Stimulated activated naive B cell treated with anti-CD40 and anti-IgM and Interleukin-4, amounts not matched to agents 10 μg/mL and 1 μg/mL and 100 μg/mL, for 72 hours (primary cell): ENCODE measurements at regions not wholly inside any gene's neighbourhood (a gene's known extent, or its start where the extent isn't known, plus 50 kb on each side); places are given as distances from the start of the nearest gene placed in this dataset.

Experiments used
- ATAC-seq, 2 donors: fragments of 150-1000 bp; cut with Tn5 transposase; replicated peaks; 2 replicates each; pipeline ENCODE4 v1.10.0; 2021; ENCODE audit warnings: moderate library complexity in 1 of 2
- DNase-seq: peaks from one replicate; pipeline ENCODE4 v3.0.0; 2021
- H3K27ac Mint-ChIP-seq: one replicate; pipeline ENCODE4 v1.8.0; 2022; ENCODE audit warnings: mild to moderate bottlenecking, mixed read lengths
- H3K27me3 Mint-ChIP-seq, 2 donors: one replicate each; pipeline ENCODE4 v1.8.0; 2022; ENCODE audit warnings: mixed read lengths in 2 of 2
- H3K36me3 Mint-ChIP-seq, 2 donors: one replicate each; pipeline ENCODE4 v1.8.0; 2022; ENCODE audit warnings: mixed read lengths in 2 of 2, mild to moderate bottlenecking in 1 of 2
- H3K4me1 Mint-ChIP-seq, 2 donors: one replicate each; pipeline ENCODE4 v1.8.0; 2022; ENCODE audit warnings: mixed read lengths in 2 of 2, mild to moderate bottlenecking in 1 of 2
- H3K4me3 Mint-ChIP-seq, 2 donors: one replicate each; pipeline ENCODE4 v1.8.0; 2022; ENCODE audit warnings: mild to moderate bottlenecking in 2 of 2, mixed read lengths in 2 of 2, moderate library complexity in 1 of 2
- H3K9me3 Mint-ChIP-seq, 2 donors: one replicate each; pipeline ENCODE4 v1.8.0; 2022; ENCODE audit warnings: mixed read lengths in 2 of 2, mild to moderate bottlenecking in 1 of 2

DNA sequence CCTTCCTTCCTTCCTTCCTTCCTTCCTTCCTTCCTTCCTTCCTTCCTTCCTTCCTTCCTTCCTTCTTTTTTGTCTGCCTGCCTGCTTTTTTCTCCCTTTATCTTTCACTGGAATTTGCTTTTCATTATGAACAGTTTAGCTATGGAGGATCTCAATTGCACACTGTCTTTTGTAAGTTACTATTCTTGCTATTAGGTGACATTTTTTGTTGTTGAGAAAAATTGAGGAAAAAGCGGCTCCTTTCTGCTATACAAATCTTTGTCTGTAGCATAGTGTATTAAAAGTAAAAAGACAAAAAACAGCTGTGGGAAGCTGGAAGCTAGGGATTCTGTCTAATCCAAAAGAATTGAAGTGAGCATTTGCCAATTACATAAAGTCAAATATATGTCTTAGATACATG is 448.7 kb downstream of the DCDC2C start:
- Mint-ChIP-seq H3K27ac (no peak overlapping the region), H3K4me3 (no peak overlapping the region), H3K27me3 (no peaks in the 10 kb centered on the region), H3K9me3 (peaks cover 5 to 6% of the 10 kb centered on the region in 2 donors), H3K36me3 (no peaks in the 10 kb centered on the region), H3K4me1 (no peaks in the 10 kb centered on the region)
- no peak for DNase-seq
- ATAC-seq = no peak

DNA sequence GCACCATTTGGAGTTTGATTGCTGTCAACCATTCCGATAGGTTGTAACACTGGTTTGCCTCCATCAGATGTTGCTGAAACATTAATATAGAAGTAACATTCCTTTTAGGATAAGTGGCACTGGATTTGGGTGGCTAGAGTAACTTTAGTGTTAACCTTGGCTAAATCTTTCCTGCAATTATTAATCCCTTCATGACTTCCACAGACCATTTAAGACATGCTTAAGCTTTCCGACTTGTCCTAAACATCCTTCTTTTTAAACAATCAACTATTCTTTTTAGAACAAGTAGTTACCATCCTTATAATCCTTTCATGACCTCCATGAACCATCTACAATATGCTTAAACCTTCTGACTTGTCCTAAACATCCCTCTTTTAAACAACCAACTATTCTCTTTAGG is 465.5 kb downstream of the DCDC2C start:
- Mint-ChIP-seq H3K36me3 (peaks cover 0 to 4% of the 10 kb centered on the region in 2 donors), H3K27me3 (no peaks in the 10 kb centered on the region), H3K4me1 (no peaks in the 10 kb centered on the region), H3K9me3 (peaks cover 18 to 22% of the 10 kb centered on the region in 2 donors), H3K27ac (no peak overlapping the region), H3K4me3 (no peak overlapping the region)
- ATAC-seq (no peak), DNase-seq (no peak)

DNA sequence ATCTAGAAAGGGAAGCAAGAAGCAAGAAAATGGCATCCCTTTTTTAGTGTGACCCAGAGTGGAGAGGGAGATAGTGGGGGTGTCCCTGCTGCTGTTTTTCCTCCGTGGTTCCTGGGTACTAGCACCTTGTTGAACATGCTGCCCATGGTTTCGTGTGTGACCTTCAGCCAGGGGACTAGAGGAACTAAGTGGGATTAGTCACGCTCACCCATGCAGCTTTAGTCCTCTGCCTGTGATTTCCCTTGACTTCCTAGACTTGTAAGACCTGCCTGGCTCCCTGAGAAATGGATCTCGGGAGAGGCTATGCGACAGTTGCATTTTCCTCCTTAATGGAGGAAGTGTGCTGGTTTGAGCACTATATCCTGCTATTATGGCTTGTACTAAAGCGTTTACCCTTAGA is 471.4 kb downstream of the DCDC2C start:
- no peaks in the 10 kb centered on the region for H3K4me1 Mint-ChIP-seq
- peaks cover 0 to 4% of the 10 kb centered on the region in 2 donors for H3K36me3 Mint-ChIP-seq
- H3K9me3 Mint-ChIP-seq = peaks cover 24 to 26% of the 10 kb centered on the region in 2 donors
- ATAC-seq = no peak
- no peak overlapping the region for H3K4me3 Mint-ChIP-seq
- H3K27me3 Mint-ChIP-seq = no peaks in the 10 kb centered on the region
- DNase-seq = no peak
- H3K27ac Mint-ChIP-seq = no peak overlapping the region

DNA sequence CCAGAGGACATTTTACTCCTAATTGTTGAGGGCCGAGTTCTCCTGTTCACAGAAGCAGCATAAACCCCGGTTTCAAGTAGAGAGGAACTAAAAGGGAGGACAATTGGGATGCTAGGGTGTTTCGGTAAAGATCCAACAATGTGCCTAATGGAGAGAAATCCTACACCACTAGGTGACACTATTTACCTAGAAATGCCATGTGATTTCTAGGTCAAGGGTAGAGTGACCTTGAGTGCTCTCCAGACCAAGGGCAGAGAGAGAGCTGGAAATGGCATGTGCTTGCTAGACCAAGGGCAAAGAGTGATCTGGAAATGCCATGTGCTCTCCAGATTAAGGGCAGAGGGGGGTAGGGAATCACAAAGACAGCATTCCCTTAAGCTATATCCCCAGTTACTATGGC is 472.0 kb downstream of the DCDC2C start:
- H3K27me3 Mint-ChIP-seq = no peaks in the 10 kb centered on the region

DNA sequence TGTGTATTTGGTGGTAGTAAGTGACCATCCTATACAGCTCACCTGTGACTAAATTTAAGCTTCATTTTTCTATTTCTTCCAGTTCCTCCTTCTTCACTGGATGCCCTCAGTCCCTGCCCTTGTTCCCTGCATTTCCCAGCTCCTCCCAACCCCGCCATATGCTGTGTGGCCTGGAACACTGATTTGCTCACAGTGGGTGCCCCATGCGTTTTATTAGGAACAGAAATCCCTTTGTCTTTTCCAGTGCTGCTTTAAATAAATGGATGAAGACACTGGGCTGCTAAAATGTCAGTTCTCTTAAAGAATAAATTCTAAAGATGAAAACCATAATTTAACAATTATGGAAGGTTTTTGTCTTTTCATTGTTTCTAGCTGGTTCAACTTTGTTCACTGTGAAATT is 477.3 kb downstream of the DCDC2C start:
- no peaks in the 10 kb centered on the region for H3K36me3 Mint-ChIP-seq
- no peak for DNase-seq
- ATAC-seq = no peak
- no peak overlapping the region for H3K4me3 Mint-ChIP-seq
- H3K4me1 Mint-ChIP-seq = no peaks in the 10 kb centered on the region
- peaks cover 13 to 17% of the 10 kb centered on the region in 2 donors for H3K9me3 Mint-ChIP-seq
- H3K27ac Mint-ChIP-seq = no peak overlapping the region
- H3K27me3 Mint-ChIP-seq = no peaks in the 10 kb centered on the region

More for the DNA sequence above, 472.0 kb downstream of the DCDC2C start:
- H3K4me1 Mint-ChIP-seq = no peaks in the 10 kb centered on the region
- H3K4me3 Mint-ChIP-seq = no peak overlapping the region
- H3K27ac Mint-ChIP-seq = no peak overlapping the region
- ATAC-seq (no peak), DNase-seq (no peak)
- H3K9me3 Mint-ChIP-seq = peaks cover 26% of the 10 kb centered on the region in 2 donors
- peaks cover 0 to 4% of the 10 kb centered on the region in 2 donors for H3K36me3 Mint-ChIP-seq

DNA sequence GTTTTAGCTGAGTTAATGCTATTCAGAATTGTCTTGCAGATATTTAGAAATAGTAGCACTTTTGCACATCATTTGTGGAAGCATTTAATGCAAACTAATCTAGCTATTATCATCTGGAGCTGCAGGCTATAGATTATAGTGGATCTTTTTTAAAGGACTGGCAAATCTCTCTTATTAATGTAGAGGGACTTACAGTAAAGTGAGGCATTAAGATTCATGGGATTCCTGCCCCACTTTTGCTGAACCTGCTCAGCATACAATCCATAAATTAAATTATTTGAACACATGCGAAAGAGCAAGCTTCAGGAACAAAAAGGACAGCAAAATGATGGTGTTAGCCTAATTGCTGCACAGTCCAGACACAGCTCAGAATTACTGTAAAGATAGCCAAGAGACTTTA is 477.7 kb downstream of the DCDC2C start:
- no peaks in the 10 kb centered on the region for H3K36me3 Mint-ChIP-seq

DNA sequence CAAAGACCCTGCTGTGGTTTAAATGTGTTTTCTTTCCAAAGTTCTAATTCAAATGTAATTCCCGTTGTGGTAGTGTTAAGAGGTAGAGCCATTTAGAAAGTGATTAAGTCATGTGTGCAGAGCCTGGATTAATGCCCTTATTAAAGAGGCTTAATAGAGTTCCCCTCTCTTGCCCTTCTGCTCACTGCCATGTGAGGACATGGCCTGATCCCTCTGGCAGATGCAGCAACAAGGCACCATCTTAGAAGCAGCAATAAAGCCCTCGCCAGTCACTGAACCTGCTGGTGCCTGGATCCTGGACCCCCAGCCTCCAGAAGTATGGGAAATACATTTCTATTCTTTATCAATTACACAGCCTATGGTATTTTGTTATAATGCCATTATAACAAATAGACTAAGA is 485.2 kb downstream of the DCDC2C start:
- H3K36me3 Mint-ChIP-seq = no peaks in the 10 kb centered on the region
- no peak overlapping the region for H3K4me3 Mint-ChIP-seq
- DNase-seq (no peak), ATAC-seq (no peak)
- H3K27ac Mint-ChIP-seq = no peak overlapping the region
- H3K27me3 Mint-ChIP-seq = no peaks in the 10 kb centered on the region
- no peaks in the 10 kb centered on the region for H3K4me1 Mint-ChIP-seq
- peaks cover 3% of the 10 kb centered on the region in 2 donors for H3K9me3 Mint-ChIP-seq

More for the DNA sequence above, 477.7 kb downstream of the DCDC2C start:
- Mint-ChIP-seq H3K27me3 (no peaks in the 10 kb centered on the region), H3K4me1 (no peaks in the 10 kb centered on the region), H3K27ac (no peak overlapping the region), H3K4me3 (no peak overlapping the region), H3K9me3 (peaks cover 9 to 15% of the 10 kb centered on the region in 2 donors)
- ATAC-seq (no peak), DNase-seq (no peak)

DNA sequence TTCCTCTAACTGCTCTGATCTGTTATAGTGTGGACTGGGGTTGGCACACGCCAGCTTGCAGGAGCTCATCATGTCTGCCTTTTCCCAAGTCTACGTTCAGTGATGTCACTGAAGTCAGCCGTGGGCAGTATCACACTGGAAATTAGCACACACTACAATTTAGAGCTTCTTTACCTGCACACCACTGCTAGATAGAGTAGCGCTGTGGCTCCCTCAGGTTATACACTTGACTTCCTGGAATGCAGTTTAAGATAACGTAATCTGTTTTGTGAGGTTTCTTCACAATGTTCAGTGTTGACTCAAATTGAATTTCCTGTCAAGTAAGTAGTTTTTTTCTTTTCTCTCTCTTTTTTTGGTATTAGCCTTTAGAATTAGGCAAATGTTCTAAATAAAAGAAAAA is 487.2 kb downstream of the DCDC2C start:
- Mint-ChIP-seq H3K36me3 (no peaks in the 10 kb centered on the region), H3K4me3 (no peak overlapping the region), H3K27me3 (no peaks in the 10 kb centered on the region), H3K4me1 (no peaks in the 10 kb centered on the region), H3K9me3 (peaks cover 1 to 8% of the 10 kb centered on the region in 2 donors), H3K27ac (no peak overlapping the region)
- ATAC-seq (no peak), DNase-seq (no peak)

DNA sequence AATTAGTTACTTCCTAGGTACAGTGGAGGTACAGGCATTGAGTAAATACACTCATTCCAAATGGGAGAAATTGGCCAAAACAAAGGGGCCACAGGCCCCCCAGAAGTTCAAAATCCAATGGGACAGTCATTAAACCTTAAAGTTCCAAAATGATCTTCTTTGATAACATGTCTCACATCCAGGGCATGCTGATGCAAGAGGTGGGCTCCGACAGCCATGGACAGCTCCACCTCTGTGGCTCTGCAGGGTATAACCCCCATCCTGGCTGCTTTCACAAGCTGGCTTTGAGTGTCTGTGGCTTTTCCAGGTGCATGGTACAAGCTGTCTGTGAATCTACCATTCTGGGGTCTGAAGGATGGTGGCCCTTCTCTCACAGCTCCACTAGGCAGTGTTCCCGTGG is 488.7 kb downstream of the DCDC2C start:
- H3K4me3 Mint-ChIP-seq = no peak overlapping the region
- H3K27me3 Mint-ChIP-seq = no peaks in the 10 kb centered on the region
- DNase-seq = no peak
- H3K9me3 Mint-ChIP-seq = peaks cover 1 to 8% of the 10 kb centered on the region in 2 donors
- H3K27ac Mint-ChIP-seq = no peak overlapping the region
- no peaks in the 10 kb centered on the region for H3K4me1 Mint-ChIP-seq
- no peak for ATAC-seq
- H3K36me3 Mint-ChIP-seq = no peaks in the 10 kb centered on the region

DNA sequence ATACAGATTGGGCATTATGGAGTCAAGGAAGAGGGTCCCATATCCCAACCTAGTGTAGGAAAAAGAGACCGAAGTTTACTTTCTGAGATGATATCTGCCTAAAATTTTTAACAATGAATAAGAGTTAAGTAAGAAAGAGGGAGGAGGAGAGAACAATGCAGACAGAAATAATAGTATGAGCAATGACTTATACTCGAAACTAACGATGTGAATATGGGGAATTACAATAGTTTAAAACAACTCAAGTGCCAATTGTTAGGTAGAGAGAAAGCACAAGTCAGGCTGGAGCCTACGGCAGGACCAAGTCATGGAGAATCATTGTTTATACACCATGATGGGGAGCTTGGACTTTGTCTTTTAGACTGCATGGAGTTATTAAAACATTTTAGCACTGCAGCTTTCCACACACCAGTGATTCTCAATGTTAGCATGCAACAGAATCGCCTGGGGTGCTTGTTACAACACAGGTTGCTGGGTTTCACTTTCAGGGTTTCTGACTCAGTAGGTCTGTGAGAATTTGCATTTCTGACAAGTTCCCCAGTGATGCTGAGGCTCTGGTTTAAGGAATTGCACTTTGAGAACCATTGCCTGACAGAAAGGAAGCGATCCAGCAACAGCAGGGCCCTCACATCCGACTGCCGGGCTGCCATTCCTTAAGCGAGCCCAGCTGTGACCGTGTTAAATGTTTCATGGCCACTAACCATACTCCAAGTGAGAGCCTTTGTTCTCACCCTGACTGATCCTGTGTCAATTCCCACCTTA is 511.2 kb downstream of the DCDC2C start:
- DNase-seq = no peak
- ATAC-seq = no peak
- H3K27me3 Mint-ChIP-seq = no peaks in the 10 kb centered on the region
- peaks cover 2 to 4% of the 10 kb centered on the region in 2 donors for H3K9me3 Mint-ChIP-seq
- no peak overlapping the region for H3K27ac Mint-ChIP-seq
- no peak overlapping the region for H3K4me3 Mint-ChIP-seq
- H3K36me3 Mint-ChIP-seq = no peaks in the 10 kb centered on the region
- H3K4me1 Mint-ChIP-seq = no peaks in the 10 kb centered on the region

DNA sequence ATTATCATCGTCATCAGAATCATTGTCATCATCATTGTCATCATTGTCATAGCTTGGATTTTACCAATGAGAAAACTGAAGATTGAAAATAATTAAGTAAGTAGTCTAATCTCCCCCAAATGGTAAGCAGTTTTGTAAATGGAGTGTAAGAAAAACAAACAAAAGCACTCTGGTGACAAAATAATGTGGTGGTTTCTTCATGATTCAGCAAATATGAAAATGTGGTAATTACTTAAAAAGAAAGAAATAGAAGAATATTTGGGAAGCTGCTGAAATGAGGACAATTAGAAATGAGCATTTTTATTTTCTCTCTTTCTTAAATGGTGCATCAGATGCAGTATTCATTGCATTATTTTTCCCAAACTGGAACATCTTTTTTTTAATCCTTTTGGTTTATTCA is 514.4 kb downstream of the DCDC2C start:
- H3K36me3 Mint-ChIP-seq = no peaks in the 10 kb centered on the region
- ATAC-seq = no peak

DNA sequence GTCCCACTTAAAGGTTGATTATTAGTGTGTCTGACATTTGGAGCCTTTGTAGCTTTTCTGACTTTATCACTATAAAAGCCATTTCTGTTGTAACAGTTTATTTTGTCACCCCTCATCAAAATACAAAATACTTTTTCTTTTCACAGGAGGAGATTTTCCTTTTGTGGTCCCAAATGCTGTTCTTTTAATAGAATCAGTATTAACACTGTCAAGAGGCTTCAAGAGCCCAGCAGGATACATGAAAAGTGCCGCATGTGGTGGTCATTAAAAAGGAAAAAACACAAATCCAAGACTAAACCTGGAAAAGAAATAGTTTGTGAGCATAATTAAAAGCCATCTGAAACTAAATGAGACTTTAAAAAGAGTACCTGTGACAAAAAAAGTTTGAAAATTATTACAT is 515.7 kb downstream of the DCDC2C start:
- Mint-ChIP-seq H3K27ac (no peak overlapping the region), H3K4me1 (no peaks in the 10 kb centered on the region), H3K9me3 (no peaks in the 10 kb centered on the region), H3K36me3 (no peaks in the 10 kb centered on the region), H3K27me3 (no peaks in the 10 kb centered on the region), H3K4me3 (no peak overlapping the region)
- no peak for DNase-seq
- ATAC-seq = no peak

More for the DNA sequence above, 514.4 kb downstream of the DCDC2C start:
- Mint-ChIP-seq H3K27me3 (no peaks in the 10 kb centered on the region), H3K27ac (no peak overlapping the region), H3K4me3 (no peak overlapping the region), H3K4me1 (no peaks in the 10 kb centered on the region), H3K9me3 (no peaks in the 10 kb centered on the region)
- DNase-seq = no peak

DNA sequence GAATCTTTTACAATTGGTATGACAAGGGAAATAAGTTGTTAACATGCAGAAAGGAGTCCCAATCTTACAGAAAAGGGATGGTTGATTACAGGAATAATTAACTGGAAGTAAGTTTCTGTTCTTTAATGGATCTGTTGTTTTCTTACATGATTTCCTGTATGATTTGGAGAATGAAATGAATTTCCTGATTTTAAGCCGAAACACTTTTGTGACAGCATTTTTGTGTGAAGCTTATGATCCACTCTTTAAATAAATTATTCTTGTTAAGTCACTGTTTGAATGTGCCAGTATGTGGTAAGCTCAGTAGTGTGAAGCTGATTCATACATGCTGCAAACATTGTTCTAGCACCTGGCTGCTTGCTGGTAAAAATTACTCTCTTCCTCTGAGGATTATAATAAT is 516.2 kb downstream of the DCDC2C start:
- ATAC-seq (no peak), DNase-seq (no peak)
- H3K9me3 Mint-ChIP-seq = no peaks in the 10 kb centered on the region
- no peak overlapping the region for H3K4me3 Mint-ChIP-seq
- H3K4me1 Mint-ChIP-seq = no peaks in the 10 kb centered on the region
- no peaks in the 10 kb centered on the region for H3K27me3 Mint-ChIP-seq
- no peaks in the 10 kb centered on the region for H3K36me3 Mint-ChIP-seq
- H3K27ac Mint-ChIP-seq = no peak overlapping the region

DNA sequence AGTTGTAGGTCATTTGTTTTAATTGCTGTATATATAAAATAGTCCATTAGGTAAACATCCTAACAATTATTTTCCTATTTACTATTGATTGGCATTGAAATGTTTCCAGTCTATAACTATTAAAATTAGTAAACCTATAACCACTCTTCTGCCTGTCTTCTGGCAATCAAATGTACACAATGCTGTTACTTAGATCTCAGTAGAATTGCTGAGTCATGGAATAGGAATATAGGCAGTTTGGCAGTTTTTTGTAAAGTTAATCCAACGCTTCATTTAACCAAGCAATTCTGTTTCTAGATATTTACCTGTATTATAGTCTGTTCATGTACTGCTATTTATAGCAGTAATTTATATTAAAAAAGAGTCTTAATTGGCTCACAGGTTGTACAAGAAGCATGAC is 518.1 kb downstream of the DCDC2C start:
- H3K4me3 Mint-ChIP-seq = no peak overlapping the region
- DNase-seq = no peak
- no peak for ATAC-seq
- no peaks in the 10 kb centered on the region for H3K36me3 Mint-ChIP-seq
- H3K9me3 Mint-ChIP-seq = no peaks in the 10 kb centered on the region
- H3K4me1 Mint-ChIP-seq = no peaks in the 10 kb centered on the region
- no peaks in the 10 kb centered on the region for H3K27me3 Mint-ChIP-seq
- no peak overlapping the region for H3K27ac Mint-ChIP-seq

DNA sequence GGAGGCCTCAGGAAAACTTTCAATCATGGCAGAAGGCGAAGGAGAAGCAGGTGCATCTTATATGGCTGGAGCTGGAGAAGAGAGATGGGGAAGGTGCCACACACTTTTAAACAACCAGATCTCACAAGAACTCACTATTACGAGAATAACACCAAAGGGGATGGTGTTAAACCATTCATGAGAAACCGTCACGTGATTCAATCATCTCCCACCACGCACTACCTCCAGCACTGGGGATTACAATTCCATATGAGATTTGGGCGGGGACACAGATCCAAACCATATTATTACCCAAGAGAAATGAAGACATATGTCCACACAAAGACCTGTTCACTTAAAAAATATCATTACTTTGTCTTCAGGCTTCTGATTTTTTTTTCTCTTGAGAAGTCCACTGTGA is 518.5 kb downstream of the DCDC2C start:
- DNase-seq (no peak), ATAC-seq (no peak)
- no peaks in the 10 kb centered on the region for H3K27me3 Mint-ChIP-seq
- no peaks in the 10 kb centered on the region for H3K4me1 Mint-ChIP-seq
- H3K4me3 Mint-ChIP-seq = no peak overlapping the region
- no peaks in the 10 kb centered on the region for H3K36me3 Mint-ChIP-seq
- H3K27ac Mint-ChIP-seq = no peak overlapping the region
- no peaks in the 10 kb centered on the region for H3K9me3 Mint-ChIP-seq
